CD8-positive, alpha-beta memory T cell (primary cell): ENCODE measurements at regions not wholly inside any gene's neighbourhood (a gene's known extent, or its start where the extent isn't known, plus 50 kb on each side); places are given as distances from the start of the nearest gene placed in this dataset.

Experiments used
- CTCF ChIA-PET: fragments of 350-600 bp; sonication (Branson Sonifier 250); formaldehyde crosslinking; loops from one replicate; lab custom pipeline; 2021; ENCODE audit warnings: antibody characterized with exemption; lab: Charles Lee
- POLR2A ChIA-PET: fragments of 350-600 bp; sonication (Branson Sonifier 250); formaldehyde crosslinking; loops from one replicate; lab custom pipeline; 2021; ENCODE audit warnings: antibody characterized with exemption; lab: Charles Lee
- DNase-seq, 5 donors: peaks; one replicate each; pipeline versions ENCODE4 v3.0.0 to v3.0.0-alpha.2; 2020 to 2022; ENCODE audit warnings: mixed read lengths in 1 of 5
- H3K27ac ChIP-seq: one replicate; pipeline ENCODE4 v1.7.0; 2013; ENCODE audit warnings: low read depth, mild to moderate bottlenecking, low read length, moderate library complexity
- H3K27me3 ChIP-seq: 2 replicates; pipeline ENCODE4 v1.7.0; 2013; ENCODE audit warnings: low read length, mild to moderate bottlenecking; ENCODE audit not compliant: insufficient read depth, poor library complexity, severe bottlenecking
- H3K36me3 ChIP-seq: 2 replicates; pipeline ENCODE4 v1.7.0; 2013; ENCODE audit warnings: mild to moderate bottlenecking, low read length, moderate library complexity; ENCODE audit not compliant: insufficient read depth
- H3K4me1 ChIP-seq: 2 replicates; pipeline ENCODE4 v1.7.0; 2013; ENCODE audit warnings: mild to moderate bottlenecking, low read length, moderate library complexity; ENCODE audit not compliant: insufficient read depth
- H3K4me3 ChIP-seq: 2 replicates; pipeline ENCODE4 v1.7.0; 2013; ENCODE audit warnings: mild to moderate bottlenecking, low read length
- H3K9me3 ChIP-seq: 2 replicates; pipeline ENCODE4 v1.7.0; 2013; ENCODE audit warnings: mild to moderate bottlenecking, low read length
- H3K27ac Mint-ChIP-seq, 8 donors: one replicate each; pipeline ENCODE4 v1.8.0; 2020 to 2021; ENCODE audit warnings: mixed read lengths in 8 of 8, mild to moderate bottlenecking in 6 of 8, inconsistent platforms in 3 of 8, moderate library complexity in 3 of 8
- H3K27me3 Mint-ChIP-seq, 2 donors: one replicate each; pipeline ENCODE4 v1.8.0; 2020 to 2021; ENCODE audit warnings: mixed read lengths in 2 of 2, mild to moderate bottlenecking in 1 of 2, moderate library complexity in 1 of 2
- H3K36me3 Mint-ChIP-seq, 3 donors: one replicate each; pipeline ENCODE4 v1.8.0; 2020 to 2021; ENCODE audit warnings: mixed read lengths in 3 of 3, inconsistent platforms in 1 of 3, mild to moderate bottlenecking in 1 of 3
- H3K4me1 Mint-ChIP-seq, 3 donors: one replicate each; pipeline ENCODE4 v1.8.0; 2020 to 2021; ENCODE audit warnings: mixed read lengths in 3 of 3, inconsistent platforms in 1 of 3, mild to moderate bottlenecking in 1 of 3
- H3K4me3 Mint-ChIP-seq, 7 donors: one replicate each; pipeline ENCODE4 v1.8.0; 2020 to 2021; ENCODE audit warnings: mixed read lengths in 7 of 7, mild to moderate bottlenecking in 6 of 7, moderate library complexity in 4 of 7, inconsistent platforms in 2 of 7
- H3K9me3 Mint-ChIP-seq, 5 donors: one replicate each; pipeline ENCODE4 v1.8.0; 2020 to 2022; ENCODE audit warnings: mixed read lengths in 5 of 5, mild to moderate bottlenecking in 3 of 5, moderate library complexity in 2 of 5, inconsistent platforms in 1 of 5

- Histone ChIP-seq H3K27ac (no peak overlapping the region), H3K4me3 (no peak overlapping the region), H3K9me3 (no peaks in the 10 kb centered on the region), H3K27me3 (no peaks in the 10 kb centered on the region), H3K36me3 (no peaks in the 10 kb centered on the region), H3K4me1 (no peaks in the 10 kb centered on the region)
- no peak overlapping the region for H3K4me3 Mint-ChIP-seq
- no peaks in the 10 kb centered on the region for H3K36me3 Mint-ChIP-seq
- H3K4me1 Mint-ChIP-seq, result no peaks in the 10 kb centered on the region
- peaks cover 0 to 17% (median 2%) of the 10 kb centered on the region in 5 donors for H3K9me3 Mint-ChIP-seq
- no peaks in the 10 kb centered on the region for H3K27me3 Mint-ChIP-seq
- ChIA-PET CTCF (no interaction called here), POLR2A (no interaction called here)
- no peak overlapping the region for H3K27ac Mint-ChIP-seq
- DNase-seq, result no peak
Measured at GRCh38 chr14:86641310-86641709, 1111.4 kb downstream of the FLRT2 start.

GRCh38 chr14:86640288-86640687 lies 1110.3 kb downstream of the FLRT2 start:
- no peaks in the 10 kb centered on the region for H3K36me3 Mint-ChIP-seq
- H3K27ac Mint-ChIP-seq, result no peak overlapping the region
- Histone ChIP-seq H3K4me3 (no peak overlapping the region), H3K27ac (no peak overlapping the region), H3K36me3 (no peaks in the 10 kb centered on the region), H3K4me1 (no peaks in the 10 kb centered on the region), H3K27me3 (no peaks in the 10 kb centered on the region), H3K9me3 (no peaks in the 10 kb centered on the region)
- POLR2A ChIA-PET, result no interaction called here
- no peaks in the 10 kb centered on the region for H3K27me3 Mint-ChIP-seq
- peaks cover 0 to 20% (median 2%) of the 10 kb centered on the region in 5 donors for H3K9me3 Mint-ChIP-seq
- DNase-seq, result no peak
- CTCF ChIA-PET, result no interaction called here
- no peak overlapping the region for H3K4me3 Mint-ChIP-seq
- no peaks in the 10 kb centered on the region for H3K4me1 Mint-ChIP-seq

DNA sequence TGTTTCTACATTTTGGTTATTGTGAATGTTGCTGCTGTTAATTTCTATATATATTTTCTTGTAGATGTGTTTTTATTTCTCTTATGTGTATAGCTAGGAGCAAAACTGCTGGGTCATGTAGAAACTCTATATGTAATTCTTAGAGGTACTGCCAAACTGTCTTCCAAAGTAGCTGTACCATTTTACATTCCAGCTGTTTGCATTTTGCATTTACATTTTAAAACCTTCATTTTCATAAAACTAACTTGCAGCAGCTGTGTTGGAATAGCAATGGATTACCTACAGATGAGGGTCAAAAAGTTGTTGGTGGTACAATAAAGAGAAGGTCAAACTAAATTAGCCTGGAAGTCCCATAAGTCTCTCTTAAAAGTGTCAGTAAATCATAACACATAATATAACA lies 1109.7 kb downstream of the FLRT2 start:
- no peak overlapping the region for H3K27ac ChIP-seq
- ChIA-PET POLR2A (no interaction called here), CTCF (no interaction called here)
- H3K9me3 Mint-ChIP-seq, result peaks cover 0 to 15% (median 2%) of the 10 kb centered on the region in 5 donors
- no peaks in the 10 kb centered on the region for H3K4me1 ChIP-seq
- H3K27me3 Mint-ChIP-seq, result no peaks in the 10 kb centered on the region
- H3K4me3 ChIP-seq, result no peak overlapping the region
- H3K9me3 ChIP-seq, result no peaks in the 10 kb centered on the region
- no peaks in the 10 kb centered on the region for H3K27me3 ChIP-seq
- H3K36me3 ChIP-seq, result no peaks in the 10 kb centered on the region
- DNase-seq, result no peak
- no peak overlapping the region for H3K27ac Mint-ChIP-seq
- no peaks in the 10 kb centered on the region for H3K4me1 Mint-ChIP-seq
- H3K4me3 Mint-ChIP-seq, result no peak overlapping the region
- no peaks in the 10 kb centered on the region for H3K36me3 Mint-ChIP-seq

GRCh38 chr14:86639146-86639545 lies 1109.2 kb downstream of the FLRT2 start:
- POLR2A ChIA-PET, result no interaction called here
- Mint-ChIP-seq H3K4me3 (no peak overlapping the region), H3K36me3 (no peaks in the 10 kb centered on the region), H3K27ac (no peak overlapping the region), H3K4me1 (no peaks in the 10 kb centered on the region), H3K9me3 (peaks cover 0 to 15% (median 2%) of the 10 kb centered on the region in 5 donors), H3K27me3 (no peaks in the 10 kb centered on the region)
- H3K27me3 ChIP-seq, result no peaks in the 10 kb centered on the region
- no peak overlapping the region for H3K27ac ChIP-seq
- H3K9me3 ChIP-seq, result no peaks in the 10 kb centered on the region
- CTCF ChIA-PET, result no interaction called here
- DNase-seq, result no peak
- no peak overlapping the region for H3K4me3 ChIP-seq
- no peaks in the 10 kb centered on the region for H3K36me3 ChIP-seq
- H3K4me1 ChIP-seq, result no peaks in the 10 kb centered on the region

DNA sequence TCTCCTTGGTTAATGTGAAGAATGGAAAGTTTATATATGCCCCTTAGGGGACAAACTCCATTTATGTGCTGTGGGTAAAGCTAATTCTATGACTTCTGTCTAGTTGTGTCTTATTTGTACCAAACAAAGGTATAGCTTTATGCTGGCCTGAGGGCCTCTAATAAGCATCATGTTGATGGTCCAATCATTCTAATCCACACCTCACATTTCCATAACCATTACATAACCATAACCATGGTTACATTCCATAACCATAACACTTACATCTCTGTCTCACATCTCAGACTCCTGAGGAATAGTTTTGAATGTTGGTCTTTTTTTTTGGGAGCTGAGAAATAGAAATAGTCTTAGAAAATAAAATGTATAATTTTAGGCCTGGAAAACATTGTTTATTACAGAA lies 1097.1 kb downstream of the FLRT2 start:
- Histone ChIP-seq H3K4me3 (no peak overlapping the region), H3K27ac (no peak overlapping the region), H3K27me3 (no peaks in the 10 kb centered on the region), H3K36me3 (no peaks in the 10 kb centered on the region), H3K9me3 (no peaks in the 10 kb centered on the region), H3K4me1 (no peaks in the 10 kb centered on the region)
- peak overlapping the region in 2 of 8 donors; percentile 15 to 64 for H3K27ac Mint-ChIP-seq
- ChIA-PET POLR2A (no interaction called here), CTCF (no interaction called here)
- H3K4me3 Mint-ChIP-seq, result no peak overlapping the region
- peaks cover 0 to 3% (median 0%) of the 10 kb centered on the region in 3 donors for H3K36me3 Mint-ChIP-seq
- H3K9me3 Mint-ChIP-seq, result peaks cover 4 to 25% (median 10%) of the 10 kb centered on the region in 5 donors
- no peak for DNase-seq
- no peaks in the 10 kb centered on the region for H3K27me3 Mint-ChIP-seq
- H3K4me1 Mint-ChIP-seq, result peaks cover 0 to 2% (median 0%) of the 10 kb centered on the region in 3 donors

- Histone ChIP-seq H3K27me3 (no peaks in the 10 kb centered on the region), H3K9me3 (no peaks in the 10 kb centered on the region), H3K4me1 (no peaks in the 10 kb centered on the region), H3K36me3 (no peaks in the 10 kb centered on the region), H3K27ac (no peak overlapping the region), H3K4me3 (no peak overlapping the region)
- no peak overlapping the region for H3K4me3 Mint-ChIP-seq
- peaks cover 4 to 26% (median 10%) of the 10 kb centered on the region in 5 donors for H3K9me3 Mint-ChIP-seq
- POLR2A ChIA-PET, result no interaction called here
- no peaks in the 10 kb centered on the region for H3K27me3 Mint-ChIP-seq
- CTCF ChIA-PET, result no interaction called here
- peak overlapping the region in 1 of 8 donors; percentile 36 for H3K27ac Mint-ChIP-seq
- peaks cover 0 to 3% (median 0%) of the 10 kb centered on the region in 3 donors for H3K36me3 Mint-ChIP-seq
- peaks cover 0 to 2% (median 0%) of the 10 kb centered on the region in 3 donors for H3K4me1 Mint-ChIP-seq
- no peak for DNase-seq
Measured at GRCh38 chr14:86626530-86626929, 1096.6 kb downstream of the FLRT2 start.

GRCh38 chr14:86625637-86626036 lies 1095.7 kb downstream of the FLRT2 start:
- CTCF ChIA-PET, result no interaction called here
- H3K9me3 Mint-ChIP-seq, result peaks cover 2 to 33% (median 9%) of the 10 kb centered on the region in 5 donors
- H3K27ac ChIP-seq, result no peak overlapping the region
- H3K9me3 ChIP-seq, result no peaks in the 10 kb centered on the region
- H3K27ac Mint-ChIP-seq, result no peak overlapping the region
- POLR2A ChIA-PET, result no interaction called here
- peaks cover 0 to 2% (median 0%) of the 10 kb centered on the region in 3 donors for H3K4me1 Mint-ChIP-seq
- no peaks in the 10 kb centered on the region for H3K4me1 ChIP-seq
- no peak overlapping the region for H3K4me3 ChIP-seq
- H3K27me3 ChIP-seq, result no peaks in the 10 kb centered on the region
- no peak overlapping the region for H3K4me3 Mint-ChIP-seq
- H3K36me3 ChIP-seq, result no peaks in the 10 kb centered on the region
- no peak for DNase-seq
- H3K36me3 Mint-ChIP-seq, result peaks cover 0 to 3% (median 0%) of the 10 kb centered on the region in 3 donors
- no peaks in the 10 kb centered on the region for H3K27me3 Mint-ChIP-seq

- no peaks in the 10 kb centered on the region for H3K36me3 Mint-ChIP-seq
- H3K4me1 ChIP-seq, result no peaks in the 10 kb centered on the region
- H3K4me1 Mint-ChIP-seq, result no peaks in the 10 kb centered on the region
- ChIA-PET POLR2A (no interaction called here), CTCF (no interaction called here)
- H3K27ac Mint-ChIP-seq, result no peak overlapping the region
- no peaks in the 10 kb centered on the region for H3K27me3 ChIP-seq
- H3K27me3 Mint-ChIP-seq, result no peaks in the 10 kb centered on the region
- no peaks in the 10 kb centered on the region for H3K9me3 ChIP-seq
- no peaks in the 10 kb centered on the region for H3K36me3 ChIP-seq
- no peak overlapping the region for H3K4me3 Mint-ChIP-seq
- no peak for DNase-seq
- H3K27ac ChIP-seq, result no peak overlapping the region
- no peak overlapping the region for H3K4me3 ChIP-seq
- H3K9me3 Mint-ChIP-seq, result peaks cover 0 to 14% (median 3%) of the 10 kb centered on the region in 5 donors
Measured at GRCh38 chr14:86619726-86620125, 1089.8 kb downstream of the FLRT2 start.

DNA sequence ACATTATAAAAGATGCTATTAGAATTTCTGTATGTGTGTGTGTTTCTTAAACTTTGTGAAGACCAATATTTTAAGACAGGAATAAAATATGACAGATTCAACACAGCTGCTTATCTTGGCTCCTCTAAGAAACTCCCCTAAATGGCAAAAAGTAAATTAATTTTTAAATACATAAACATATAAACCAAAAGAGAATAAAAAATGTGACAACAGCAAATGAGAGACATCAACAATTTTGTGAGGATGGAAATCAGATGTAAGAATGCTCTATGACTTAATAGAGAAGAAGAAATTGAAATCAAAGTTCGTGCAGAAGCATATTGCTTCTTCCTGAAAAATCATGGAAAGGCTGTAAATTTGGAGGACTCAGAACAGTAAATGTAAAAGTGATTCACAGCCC lies 1083.8 kb downstream of the FLRT2 start:
- POLR2A ChIA-PET, result no interaction called here
- CTCF ChIA-PET, result no interaction called here
- Histone ChIP-seq H3K4me1 (no peaks in the 10 kb centered on the region), H3K36me3 (no peaks in the 10 kb centered on the region), H3K9me3 (no peaks in the 10 kb centered on the region), H3K27ac (no peak overlapping the region), H3K4me3 (no peak overlapping the region), H3K27me3 (no peaks in the 10 kb centered on the region)
- Mint-ChIP-seq H3K27me3 (no peaks in the 10 kb centered on the region), H3K36me3 (no peaks in the 10 kb centered on the region), H3K4me3 (no peak overlapping the region), H3K9me3 (peaks cover 0 to 9% (median 2%) of the 10 kb centered on the region in 5 donors), H3K27ac (no peak overlapping the region), H3K4me1 (no peaks in the 10 kb centered on the region)
- no peak for DNase-seq
